ENCODE measurements at regions not wholly inside any gene's neighbourhood (a gene's known extent, or its start where the extent isn't known, plus 50 kb on each side); places are given as distances from the start of the nearest gene placed in this dataset.

DNA sequence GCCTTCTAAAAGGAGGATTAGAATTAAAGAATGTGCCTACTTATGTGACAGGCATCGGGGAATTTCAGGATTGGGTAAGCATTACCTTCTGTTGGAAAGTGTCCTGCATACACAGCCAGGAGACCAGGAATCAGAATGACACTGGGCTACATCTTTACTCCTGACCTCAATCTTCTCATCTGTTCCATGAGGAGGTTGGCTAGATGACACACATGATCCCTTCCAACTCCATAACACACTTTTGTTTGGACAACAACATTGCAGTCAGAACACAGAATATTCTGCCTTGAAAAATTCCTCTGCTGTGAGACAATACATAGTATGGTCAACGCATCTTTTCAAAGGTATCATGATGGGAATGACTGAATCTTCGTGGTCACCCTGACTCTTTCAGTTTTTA is 1281.2 kb upstream of the SORCS1 start:
- no peak overlapping the region for H3K27ac ChIP-seq (ENCODE audit: insufficient read depth, low read length)
- DNase-seq (ENCODE audit: low read depth in 2 of 2) = peak in 1 of 2 donors; percentile 4
- TF ChIP-seq, protein P1, sequence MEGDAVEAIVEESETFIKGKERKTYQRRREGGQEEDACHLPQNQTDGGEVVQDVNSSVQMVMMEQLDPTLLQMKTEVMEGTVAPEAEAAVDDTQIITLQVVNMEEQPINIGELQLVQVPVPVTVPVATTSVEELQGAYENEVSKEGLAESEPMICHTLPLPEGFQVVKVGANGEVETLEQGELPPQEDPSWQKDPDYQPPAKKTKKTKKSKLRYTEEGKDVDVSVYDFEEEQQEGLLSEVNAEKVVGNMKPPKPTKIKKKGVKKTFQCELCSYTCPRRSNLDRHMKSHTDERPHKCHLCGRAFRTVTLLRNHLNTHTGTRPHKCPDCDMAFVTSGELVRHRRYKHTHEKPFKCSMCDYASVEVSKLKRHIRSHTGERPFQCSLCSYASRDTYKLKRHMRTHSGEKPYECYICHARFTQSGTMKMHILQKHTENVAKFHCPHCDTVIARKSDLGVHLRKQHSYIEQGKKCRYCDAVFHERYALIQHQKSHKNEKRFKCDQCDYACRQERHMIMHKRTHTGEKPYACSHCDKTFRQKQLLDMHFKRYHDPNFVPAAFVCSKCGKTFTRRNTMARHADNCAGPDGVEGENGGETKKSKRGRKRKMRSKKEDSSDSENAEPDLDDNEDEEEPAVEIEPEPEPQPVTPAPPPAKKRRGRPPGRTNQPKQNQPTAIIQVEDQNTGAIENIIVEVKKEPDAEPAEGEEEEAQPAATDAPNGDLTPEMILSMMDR (conservative IDR thresholded peaks at IDR 0.05 in 1 of 2, IDR thresholded peaks at IDR 0.05 in 1 of 2; ENCODE audit: low read depth in 1 of 2, low read length in 2 of 2) = no peak
- no peak for TF ChIP-seq EZH2 (IDR thresholded peaks at IDR 0.05; ENCODE audit: low read length, missing control alignments)

DNA sequence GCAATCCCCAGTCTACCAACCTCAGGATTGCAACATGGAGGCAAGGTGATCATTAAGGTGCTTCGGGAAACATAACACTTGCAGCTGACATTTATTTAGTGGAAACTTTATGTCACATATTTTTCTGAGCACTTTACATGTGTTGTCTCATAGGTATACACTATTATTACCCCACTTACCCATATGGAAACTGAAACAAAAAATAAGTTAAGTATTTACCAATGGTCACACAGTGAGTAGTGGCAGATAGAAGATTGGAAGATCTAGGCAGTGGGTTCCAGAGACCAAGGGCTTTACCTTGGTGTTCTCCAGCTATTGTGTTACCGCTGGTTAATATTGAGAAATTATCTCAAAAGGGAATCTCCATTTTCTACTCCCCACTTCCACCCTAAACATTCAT is 1279.1 kb upstream of the SORCS1 start:
- Histone ChIP-seq H3K9ac (ENCODE audit: insufficient read depth, low read length) (no peak overlapping the region), H3K4me1 (ENCODE audit: control insufficient read depth, extremely low read depth, insufficient read depth, low read length) (no peaks in the 10 kb centered on the region), H3K36me3 (ENCODE audit: control insufficient read depth, insufficient read depth, low read length) (no peaks in the 10 kb centered on the region), H2AFZ (ENCODE audit: low read length) (no peak overlapping the region), H3K9me3 (ENCODE audit: control insufficient read depth, insufficient read depth, low read depth, low read length) (no peaks in the 10 kb centered on the region), H4K20me1 (ENCODE audit: control insufficient read depth, extremely low read depth, insufficient read depth, low read length) (no peaks in the 10 kb centered on the region), H3K4me3 (replicated peaks in 1 of 4; ENCODE audit: control extremely low read depth in 1 of 4, insufficient read depth in 1 of 4, low read depth in 3 of 4, low read length in 4 of 4) (no peak overlapping the region), H3K27ac (ENCODE audit: insufficient read depth, low read length) (no peak overlapping the region), H3K4me2 (ENCODE audit: extremely low read depth, insufficient read depth, low read length) (no peak overlapping the region), H3K27me3 (ENCODE audit: control insufficient read depth, insufficient read depth, low read length) (no peaks in the 10 kb centered on the region), H3K79me2 (ENCODE audit: control insufficient read depth, insufficient read depth, low read length) (no peaks in the 10 kb centered on the region)
- DNase-seq (ENCODE audit: low read depth in 2 of 2) = no peak
- TF ChIP-seq, protein P1 (conservative IDR thresholded peaks at IDR 0.05 in 1 of 2, IDR thresholded peaks at IDR 0.05 in 1 of 2; ENCODE audit: low read depth in 1 of 2, low read length in 2 of 2) = no peak
- no peak for TF ChIP-seq EZH2 (IDR thresholded peaks at IDR 0.05; ENCODE audit: low read length, missing control alignments)

More for the DNA sequence above, 1281.2 kb upstream of the SORCS1 start:
- H2AFZ ChIP-seq (ENCODE audit: low read length) = no peak overlapping the region
- H3K36me3 ChIP-seq (ENCODE audit: control insufficient read depth, insufficient read depth, low read length) = no peaks in the 10 kb centered on the region
- H3K79me2 ChIP-seq (ENCODE audit: control insufficient read depth, insufficient read depth, low read length) = no peaks in the 10 kb centered on the region
- no peak overlapping the region for H3K9ac ChIP-seq (ENCODE audit: insufficient read depth, low read length)
- H3K4me1 ChIP-seq (ENCODE audit: control insufficient read depth, extremely low read depth, insufficient read depth, low read length) = no peaks in the 10 kb centered on the region
- H4K20me1 ChIP-seq (ENCODE audit: control insufficient read depth, extremely low read depth, insufficient read depth, low read length) = no peaks in the 10 kb centered on the region
- H3K4me2 ChIP-seq (ENCODE audit: extremely low read depth, insufficient read depth, low read length) = no peak overlapping the region
- no peaks in the 10 kb centered on the region for H3K9me3 ChIP-seq (ENCODE audit: control insufficient read depth, insufficient read depth, low read depth, low read length)
- H3K4me3 ChIP-seq (replicated peaks in 1 of 4; ENCODE audit: control extremely low read depth in 1 of 4, insufficient read depth in 1 of 4, low read depth in 3 of 4, low read length in 4 of 4) = no peak overlapping the region
- no peaks in the 10 kb centered on the region for H3K27me3 ChIP-seq (ENCODE audit: control insufficient read depth, insufficient read depth, low read length)

GRCh38 chr10:108439397-108439796 is 1274.9 kb upstream of the SORCS1 start:
- Histone ChIP-seq H3K4me3 (replicated peaks in 1 of 4; ENCODE audit: control extremely low read depth in 1 of 4, insufficient read depth in 1 of 4, low read depth in 3 of 4, low read length in 4 of 4) (no peak overlapping the region), H3K79me2 (ENCODE audit: control insufficient read depth, insufficient read depth, low read length) (no peaks in the 10 kb centered on the region), H3K4me1 (ENCODE audit: control insufficient read depth, extremely low read depth, insufficient read depth, low read length) (no peaks in the 10 kb centered on the region), H3K9ac (ENCODE audit: insufficient read depth, low read length) (no peak overlapping the region), H3K27ac (ENCODE audit: insufficient read depth, low read length) (no peak overlapping the region), H3K9me3 (ENCODE audit: control insufficient read depth, insufficient read depth, low read depth, low read length) (no peaks in the 10 kb centered on the region), H3K4me2 (ENCODE audit: extremely low read depth, insufficient read depth, low read length) (no peak overlapping the region), H3K36me3 (ENCODE audit: control insufficient read depth, insufficient read depth, low read length) (no peaks in the 10 kb centered on the region), H3K27me3 (ENCODE audit: control insufficient read depth, insufficient read depth, low read length) (no peaks in the 10 kb centered on the region), H4K20me1 (ENCODE audit: control insufficient read depth, extremely low read depth, insufficient read depth, low read length) (no peaks in the 10 kb centered on the region), H2AFZ (ENCODE audit: low read length) (no peak overlapping the region)
- TF ChIP-seq, protein P1 (conservative IDR thresholded peaks at IDR 0.05 in 1 of 2, IDR thresholded peaks at IDR 0.05 in 1 of 2; ENCODE audit: low read depth in 1 of 2, low read length in 2 of 2) = peak in 1 of 2 donors; percentile 9
- no peak for TF ChIP-seq EZH2 (IDR thresholded peaks at IDR 0.05; ENCODE audit: low read length, missing control alignments)
- peak in 1 of 2 donors; percentile 5 for DNase-seq (ENCODE audit: low read depth in 2 of 2)

Measured in fibroblast of lung (primary cell).